Epidermal melanocyte (primary cell): ENCODE measurements at regions not wholly inside any gene's neighbourhood (a gene's known extent, or its start where the extent isn't known, plus 50 kb on each side); places are given as distances from the start of the nearest gene placed in this dataset.
"Not testable (repeated sequence)": the region's sequence is repeated elsewhere in the genome, so short reads cannot be mapped to it uniquely, and the experiment has no call there.

Source experiments
- DNase-seq: peaks from one replicate; pipeline ENCODE4 v3.0.0; 2011; ENCODE audit warnings: low spot score; ENCODE audit not compliant: insufficient read length

DNA sequence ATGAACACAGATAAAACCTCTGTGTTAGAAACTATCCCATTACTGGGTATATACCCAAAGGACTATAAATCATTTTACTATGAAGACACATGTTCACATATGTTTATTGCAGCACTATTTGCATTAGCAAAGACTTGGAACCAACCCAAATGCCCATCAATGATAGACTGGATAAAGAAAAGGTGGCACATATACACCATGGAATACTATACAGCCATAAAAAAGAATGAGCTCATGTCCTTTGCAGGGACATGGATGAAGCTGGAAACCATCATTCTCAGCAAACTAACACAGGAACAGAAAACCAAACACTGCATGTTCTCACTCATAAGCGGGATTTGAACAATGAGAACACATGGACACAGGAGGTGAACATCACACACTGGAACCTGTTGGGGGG lies 58.9 kb upstream of the BMAL1 start:
- DNase-seq = not testable (repeated sequence)

DNA sequence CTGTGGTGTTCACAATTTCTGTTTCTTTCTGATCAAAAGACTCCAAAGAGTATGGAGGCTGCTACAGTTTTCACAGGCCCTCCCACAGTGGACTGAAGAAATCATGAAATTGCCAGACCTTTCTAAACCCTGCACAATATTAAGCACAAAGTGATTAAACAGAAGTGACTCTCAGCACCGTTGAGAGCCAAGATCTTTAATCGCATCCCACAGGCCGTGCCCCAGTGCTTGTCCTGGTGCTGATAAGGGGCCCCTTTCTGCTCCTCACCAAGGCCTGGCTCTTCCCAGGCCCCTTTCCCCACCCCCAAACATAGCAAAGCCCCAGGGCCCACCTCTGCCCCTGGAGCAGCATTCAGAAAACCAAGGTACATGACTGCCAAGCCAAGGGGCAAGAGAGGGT lies 57.4 kb upstream of the BMAL1 start:
- DNase-seq = no peak

DNA sequence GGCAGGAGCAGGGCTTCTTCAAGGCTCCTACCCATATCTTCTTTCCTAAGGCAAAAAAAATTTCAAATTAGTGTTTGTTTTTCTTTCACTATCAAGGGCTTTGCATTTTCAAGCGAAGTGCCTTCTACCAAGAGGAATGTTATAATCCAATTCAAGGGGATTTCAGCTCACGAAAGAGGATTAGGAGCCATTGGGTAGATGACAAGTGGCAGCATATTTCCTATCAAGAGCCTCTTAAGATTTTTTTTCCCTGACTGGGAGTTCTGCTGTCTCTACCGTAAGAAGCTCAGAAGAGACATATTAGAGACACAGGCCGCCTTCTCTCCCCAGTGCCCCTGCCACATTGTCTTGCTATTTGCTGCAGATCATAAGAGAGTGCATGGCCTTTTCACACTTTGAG lies 55.9 kb upstream of the BMAL1 start:
- no peak for DNase-seq

DNA sequence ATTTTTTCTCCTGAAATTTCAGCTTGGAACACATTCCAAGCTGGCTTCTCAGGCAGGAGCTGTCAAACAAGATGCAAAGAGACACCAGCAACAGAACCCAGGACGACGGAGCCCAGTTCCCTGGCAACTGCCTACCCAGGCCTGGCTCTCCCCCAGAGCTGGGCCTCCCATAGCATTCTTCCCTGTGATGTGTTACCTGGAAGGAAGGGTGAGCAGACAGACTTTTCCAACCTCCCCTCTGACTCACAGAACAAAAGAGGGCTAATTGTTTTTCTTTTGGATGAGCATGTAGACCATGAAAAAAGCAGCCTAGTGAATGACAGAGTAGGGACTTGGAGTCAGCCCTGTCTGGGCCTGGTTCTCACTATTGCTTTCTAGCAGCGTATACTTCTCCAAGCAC lies 55.3 kb upstream of the BMAL1 start:
- no peak for DNase-seq

DNA sequence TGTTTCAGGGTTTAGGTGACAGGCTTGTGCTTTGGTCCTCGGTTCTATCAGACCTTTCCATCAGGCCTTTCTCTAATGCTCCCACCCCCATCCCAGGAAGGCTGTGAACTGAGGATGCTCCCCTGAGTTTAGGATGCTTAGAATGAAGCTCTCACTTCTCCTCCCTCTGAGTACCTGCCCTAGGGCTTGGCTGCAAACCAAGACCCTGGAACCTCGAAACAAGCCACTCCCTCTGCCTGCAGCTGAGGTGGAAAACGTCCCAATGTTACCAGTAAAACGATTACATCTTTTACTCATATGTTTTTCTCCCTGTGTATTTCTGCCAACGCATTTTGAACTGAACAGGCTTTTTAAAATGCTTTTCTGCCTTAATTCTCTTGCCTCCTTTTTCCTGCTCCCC lies 54.5 kb upstream of the BMAL1 start:
- no peak for DNase-seq

DNA sequence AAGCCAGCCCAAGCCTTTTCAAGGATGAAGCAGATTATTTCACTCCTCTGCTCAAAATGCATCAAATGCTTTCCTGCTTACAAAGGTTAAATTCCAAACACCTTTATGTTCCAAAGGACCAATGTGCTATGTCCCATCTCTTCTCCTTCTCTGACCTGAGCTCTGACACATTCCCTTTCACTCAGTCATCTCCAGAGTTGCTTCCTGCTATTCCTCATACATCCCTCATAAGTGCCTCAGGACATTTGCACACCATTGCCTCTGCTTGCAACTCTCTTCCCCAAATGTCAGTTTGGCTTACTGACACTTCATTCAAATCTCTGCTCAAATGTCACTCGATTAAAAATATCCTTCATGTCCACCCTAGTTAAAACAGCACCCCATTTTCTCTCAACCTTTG lies 53.3 kb upstream of the BMAL1 start:
- no peak for DNase-seq

DNA sequence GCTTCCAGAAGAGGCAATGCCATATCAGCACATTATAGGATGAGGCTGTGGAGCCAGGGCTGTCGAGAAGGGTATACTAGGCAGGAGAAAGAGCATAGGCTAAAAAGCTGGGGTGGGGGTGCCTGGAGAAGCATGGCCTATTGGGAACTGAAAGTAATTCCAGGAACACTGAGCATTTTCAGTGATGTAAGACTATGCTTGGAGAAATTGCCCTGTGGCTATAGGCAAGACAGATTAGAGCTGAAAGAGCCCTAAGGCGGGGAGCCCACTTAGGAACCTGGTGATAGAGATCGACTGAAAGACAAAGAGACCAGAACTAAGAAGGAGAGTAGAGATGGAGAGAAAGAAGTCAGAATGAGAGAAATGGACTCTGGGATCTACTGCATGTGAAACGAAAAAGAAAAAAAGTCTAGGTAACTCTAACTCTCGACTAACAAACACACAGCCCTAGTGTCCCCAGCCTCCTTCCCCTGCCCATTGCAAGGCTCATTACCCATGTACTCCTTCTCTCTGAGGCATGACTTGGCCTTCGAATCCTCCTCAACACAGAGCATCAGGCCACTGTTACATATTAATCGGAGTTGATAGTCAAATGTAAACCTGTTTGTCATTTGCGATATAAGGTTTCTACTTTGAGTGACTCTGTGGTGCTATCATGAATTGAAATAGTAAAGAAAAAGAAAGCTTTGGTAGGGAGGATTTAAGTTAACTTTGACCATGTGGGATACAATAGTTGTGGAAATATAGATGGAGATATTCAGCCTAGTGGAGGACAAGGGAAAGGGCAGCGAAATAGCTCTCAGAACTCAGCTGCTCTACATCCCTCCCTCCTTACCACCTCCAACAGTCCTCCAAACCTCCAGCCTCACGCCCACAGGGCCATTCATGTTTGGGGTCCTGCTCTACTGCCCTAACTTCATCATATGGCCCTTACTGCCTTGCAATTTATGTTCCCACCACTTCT lies 52.3 kb upstream of the BMAL1 start:
- no peak for DNase-seq

DNA sequence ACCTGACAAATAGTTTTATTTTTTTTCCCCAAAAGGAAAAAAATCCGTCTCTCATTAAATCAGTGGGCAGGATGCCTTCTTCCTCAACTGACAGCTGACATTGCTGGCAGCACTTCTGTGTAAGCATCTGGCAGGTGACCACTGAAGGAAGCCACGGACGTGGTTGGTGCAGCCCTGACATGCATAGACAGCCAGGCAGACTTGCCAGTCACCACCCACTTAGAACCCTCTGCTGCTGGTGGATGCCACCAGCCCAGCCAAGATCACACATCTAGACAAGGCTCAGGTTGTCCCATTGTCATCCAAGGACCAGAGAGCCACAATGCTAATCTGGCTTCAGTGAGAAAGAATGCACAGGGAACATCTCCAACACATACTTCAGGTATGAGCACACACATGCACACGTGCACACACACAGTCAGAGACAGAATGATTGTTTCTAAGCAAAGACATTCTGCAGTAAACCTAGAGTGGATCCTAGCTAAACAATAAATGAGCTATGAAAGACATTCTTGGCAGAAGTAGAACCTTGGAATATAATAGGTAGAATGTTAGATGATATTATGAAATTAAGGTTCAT lies 49.8 kb upstream of the BMAL1 start:
- no peak for DNase-seq
